HEK293 (cell line): ENCODE measurements at regions not wholly inside any gene's neighbourhood (a gene's known extent, or its start where the extent isn't known, plus 50 kb on each side); places are given as distances from the start of the nearest gene placed in this dataset.

Experiments used
- CTCF ChIA-PET: fragments of 350-600 bp; formaldehyde crosslinking; extraction: SDS; loops from one replicate; lab custom pipeline; 2021; ENCODE audit warnings: antibody characterized with exemption; lab: Yijun Ruan, JAX
- POLR2A ChIA-PET: fragments of 300-600 bp; formaldehyde crosslinking; extraction: SDS; loops from one replicate; lab custom pipeline; 2020; ENCODE audit warnings: antibody characterized with exemption, inconsistent platforms; lab: Yijun Ruan, JAX
- H3K27ac ChIP-seq: fragments of 200-500 bp; sonication (Bioruptor generic); 2 replicates; pipeline ENCODE4 v1.5.1; 2014; ENCODE audit warnings: low read depth, low read length, control low read depth, inconsistent platforms; ENCODE audit errors: extremely low read depth
- H3K36me3 ChIP-seq, 2 experiments: fragments of 200-500 bp in 1 of 2; sonication (Bioruptor generic) in 1 of 2; 1 replicate in 1 of 2; 2 replicates in 1 of 2; pipeline ENCODE4 v1.5.1; 2014 to 2017; ENCODE audit warnings: inconsistent platforms in 2 of 2, low read length in 2 of 2; ENCODE audit not compliant: control insufficient read depth in 2 of 2, insufficient read depth in 1 of 2
- H3K4me1 ChIP-seq: fragments of 200-500 bp; sonication (Bioruptor generic); 2 replicates; pipeline ENCODE4 v1.5.1; 2014; ENCODE audit warnings: mild to moderate bottlenecking, low read length, inconsistent platforms; ENCODE audit not compliant: control insufficient read depth, insufficient read depth
- H3K4me3 ChIP-seq: 2 replicates; pipeline ENCODE4 v1.5.1; 2011; ENCODE audit warnings: low read depth, mild to moderate bottlenecking, control low read depth, low read length, moderate library complexity
- H3K9me3 ChIP-seq: fragments of 200-500 bp; sonication (Bioruptor generic); 2 replicates; pipeline ENCODE4 v1.5.1; 2014; ENCODE audit warnings: low read depth, low read length, inconsistent platforms; ENCODE audit not compliant: control insufficient read depth, insufficient read depth
- GFI1B ChIP-seq: fragments of 450-650 bp; formaldehyde crosslinking; IDR thresholded peaks from 2 replicates; pipeline ENCODE4 v1.5.1; 2016; ENCODE audit warnings: missing biosample characterization, missing genetic modification characterization
- GLIS2 ChIP-seq: fragments of 450-650 bp; formaldehyde crosslinking; IDR thresholded peaks from 2 replicates; pipeline ENCODE4 v1.5.1; 2016; ENCODE audit warnings: missing biosample characterization, missing genetic modification characterization
- HOXA7 ChIP-seq: sonication (generic); formaldehyde crosslinking; IDR thresholded peaks from 2 replicates; pipeline ENCODE4 v1.8.1; 2022; ENCODE audit warnings: missing genetic modification reagents, borderline replicate concordance
- KLF17 ChIP-seq: fragments of 450-650 bp; formaldehyde crosslinking; IDR thresholded peaks from 2 replicates; pipeline ENCODE4 v1.5.1; 2016; ENCODE audit warnings: missing biosample characterization, missing genetic modification characterization
- OSR2 ChIP-seq: fragments of 450-650 bp; formaldehyde crosslinking; IDR thresholded peaks from 2 replicates; pipeline ENCODE4 v1.5.1; 2016; ENCODE audit warnings: missing biosample characterization, missing genetic modification characterization
- PRDM1 ChIP-seq: fragments of 450-650 bp; formaldehyde crosslinking; IDR thresholded peaks from 2 replicates; pipeline ENCODE4; 2016; ENCODE audit warnings: missing biosample characterization, missing genetic modification characterization
- SP3 ChIP-seq: fragments of 450-650 bp; formaldehyde crosslinking; IDR thresholded peaks from 2 replicates; pipeline ENCODE4 v1.5.1; 2016; ENCODE audit warnings: missing biosample characterization, missing genetic modification characterization
- YY2 ChIP-seq: fragments of 450-650 bp; formaldehyde crosslinking; IDR thresholded peaks from 2 replicates; pipeline ENCODE4 v1.5.1; 2016; ENCODE audit warnings: missing biosample characterization, missing genetic modification characterization
- ZNF211 ChIP-seq: fragments of 450-650 bp; formaldehyde crosslinking; IDR thresholded peaks from 2 replicates; pipeline ENCODE4 v1.5.1; 2016; ENCODE audit warnings: low read depth, missing biosample characterization, missing genetic modification characterization
- ZNF302 ChIP-seq: fragments of 450-650 bp; formaldehyde crosslinking; IDR thresholded peaks from 2 replicates; pipeline ENCODE4 v1.5.1; 2016; ENCODE audit warnings: missing biosample characterization, missing genetic modification characterization, low read depth
- ZNF335 ChIP-seq: fragments of 450-650 bp; formaldehyde crosslinking; conservative IDR thresholded peaks from 2 replicates; pipeline ENCODE4 v1.5.1; 2016; ENCODE audit warnings: missing biosample characterization, missing genetic modification characterization
- ZNF362 ChIP-seq: fragments of 450-650 bp; formaldehyde crosslinking; IDR thresholded peaks from 2 replicates; pipeline ENCODE4 v1.5.1; 2016; ENCODE audit warnings: missing biosample characterization, missing genetic modification characterization
- ZNF37A ChIP-seq: fragments of 450-650 bp; IDR thresholded peaks from 2 replicates; pipeline ENCODE4 v1.5.1; 2018; ENCODE audit warnings: missing biosample characterization, missing genetic modification characterization
- ZNF529 ChIP-seq: fragments of 450-650 bp; formaldehyde crosslinking; IDR thresholded peaks from 2 replicates; pipeline ENCODE4 v1.5.1; 2017; ENCODE audit warnings: missing genetic modification characterization, missing biosample characterization; ENCODE audit not compliant: insufficient replicate concordance
- ZNF530 ChIP-seq: fragments of 450-650 bp; formaldehyde crosslinking; IDR thresholded peaks from 2 replicates; pipeline ENCODE4 v1.5.1; 2016; ENCODE audit warnings: low read depth, missing biosample characterization, missing genetic modification characterization
- ZNF548 ChIP-seq: fragments of 450-650 bp; formaldehyde crosslinking; IDR thresholded peaks from 2 replicates; pipeline ENCODE4 v1.5.1; 2016; ENCODE audit warnings: missing biosample characterization, missing genetic modification characterization
- ZNF549 ChIP-seq: fragments of 450-650 bp; IDR thresholded peaks from 2 replicates; pipeline ENCODE4 v1.5.1; 2018; ENCODE audit warnings: missing biosample characterization, missing genetic modification characterization, mild to moderate bottlenecking, inconsistent platforms, moderate library complexity
- ZNF600 ChIP-seq: fragments of 450-650 bp; formaldehyde crosslinking; IDR thresholded peaks from 2 replicates; pipeline ENCODE4 v1.5.1; 2016; ENCODE audit warnings: missing biosample characterization, missing genetic modification characterization
- ZNF701 ChIP-seq: fragments of 450-650 bp; formaldehyde crosslinking; IDR thresholded peaks from 2 replicates; pipeline ENCODE4 v1.5.1; 2016; ENCODE audit warnings: missing biosample characterization, missing genetic modification characterization
- ZNF777 ChIP-seq: fragments of 450-650 bp; formaldehyde crosslinking; IDR thresholded peaks from 2 replicates; pipeline ENCODE4 v1.5.1; 2017; ENCODE audit warnings: missing biosample characterization, missing genetic modification characterization, borderline replicate concordance
- ZNF843 ChIP-seq: fragments of 450-650 bp; formaldehyde crosslinking; IDR thresholded peaks from 2 replicates; pipeline ENCODE4 v1.5.1; 2016; ENCODE audit warnings: missing biosample characterization, missing genetic modification characterization
- ZSCAN4 ChIP-seq: fragments of 450-650 bp; formaldehyde crosslinking; IDR thresholded peaks from 2 replicates; pipeline ENCODE4 v1.5.1; 2017; ENCODE audit warnings: missing biosample characterization, missing genetic modification characterization

GRCh38 chr4:99716996-99717395 is 59.4 kb upstream of the C4orf54 start:
- CTCF ChIA-PET = interaction anchor here (0.5 to 0.6 kb wide), 3 partner anchors 11 to 126 kb away, joined by 3 to 5 read pairs (median 3); no protein-coding TSS in a partner anchor
- Histone ChIP-seq H3K27ac (no peak overlapping the region), H3K4me3 (no peak overlapping the region), H3K36me3 (no peaks in the 10 kb centered on the region), H3K9me3 (no peaks in the 10 kb centered on the region), H3K4me1 (no peaks in the 10 kb centered on the region)
- POLR2A ChIA-PET = no interaction called here
- TF ChIP-seq ZNF335 (tag by site-specific recombination) (no peak), ZNF530 (tag by site-specific recombination) (no peak), GFI1B (tag by site-specific recombination) (no peak), ZNF777 (tag by site-specific recombination) (no peak), ZNF549 (no peak), SP3 (tag by site-specific recombination) (no peak)

- Histone ChIP-seq H3K36me3 (no peaks in the 10 kb centered on the region), H3K9me3 (no peaks in the 10 kb centered on the region), H3K4me3 (no peak overlapping the region), H3K4me1 (no peaks in the 10 kb centered on the region), H3K27ac (no peak overlapping the region)
- CTCF ChIA-PET = interaction anchor here (0.9 kb wide), 1 partner anchor 96 kb away, joined by 3 read pairs; no protein-coding TSS in a partner anchor
- POLR2A ChIA-PET = no interaction called here
- TF ChIP-seq KLF17 (tag by site-specific recombination) (no peak), ZNF211 (tag by site-specific recombination) (no peak), ZNF548 (tag by site-specific recombination) (no peak), ZNF701 (tag by site-specific recombination) (no peak), ZNF843 (tag by site-specific recombination) (no peak), YY2 (tag by site-specific recombination) (no peak), ZNF600 (no peak), ZNF529 (tag by site-specific recombination) (no peak), HOXA7 (CRISPR knock-in tag) (no peak)
These were observed 57.7 kb upstream of the C4orf54 start for GRCh38 chr4:99715286-99715685.

GRCh38 chr4:99714179-99714578 is 56.6 kb upstream of the C4orf54 start:
- H3K4me3 ChIP-seq = no peak overlapping the region
- no peaks in the 10 kb centered on the region for H3K36me3 ChIP-seq
- POLR2A ChIA-PET = no interaction called here
- CTCF ChIA-PET = no interaction called here
- no peak for TF ChIP-seq OSR2 (tag by site-specific recombination)
- TF ChIP-seq ZNF211 (tag by site-specific recombination) = no peak
- no peak for TF ChIP-seq ZSCAN4 (tag by site-specific recombination)
- no peak for TF ChIP-seq ZNF362 (tag by site-specific recombination)
- no peak for TF ChIP-seq ZNF302
- TF ChIP-seq GLIS2 (tag by site-specific recombination) = no peak
- no peak for TF ChIP-seq PRDM1 (tag by site-specific recombination)
- TF ChIP-seq ZNF37A = no peak
- no peak overlapping the region for H3K27ac ChIP-seq
- no peaks in the 10 kb centered on the region for H3K4me1 ChIP-seq
- no peaks in the 10 kb centered on the region for H3K9me3 ChIP-seq
